ENCODE measurements at regions not wholly inside any gene's neighbourhood (a gene's known extent, or its start where the extent isn't known, plus 50 kb on each side); places are given as distances from the start of the nearest gene placed in this dataset.
"Not testable (repeated sequence)": the region's sequence is repeated elsewhere in the genome, so short reads cannot be mapped to it uniquely, and the experiment has no call there.

- not testable (repeated sequence) for TF ChIP-seq ZNF660 (tag by site-specific recombination; IDR thresholded peaks at IDR 0.05); CTCF (tag by site-specific recombination; IDR thresholded peaks at IDR 0.05); ZNF302 (tag by site-specific recombination; IDR thresholded peaks at IDR 0.05; ENCODE audit: low read depth); ZNF426 (tag by site-specific recombination; IDR thresholded peaks at IDR 0.05); ZBTB11 (tag by site-specific recombination; conservative IDR thresholded peaks at IDR 0.05; ENCODE audit: low read depth); ZBTB7A (tag by site-specific recombination; IDR thresholded peaks at IDR 0.05; ENCODE audit: low read depth); TRIM28 (IDR thresholded peaks at IDR 0.05; ENCODE audit: borderline replicate concordance, low read length); ZNF274 (IDR thresholded peaks at IDR 0.05; ENCODE audit: low read length); ZNF274 (tag by site-specific recombination; IDR thresholded peaks at IDR 0.05; ENCODE audit: borderline replicate concordance); ZNF677 (tag by site-specific recombination; IDR thresholded peaks at IDR 0.05); MYNN (tag by site-specific recombination; IDR thresholded peaks at IDR 0.05; ENCODE audit: borderline replicate concordance); ZNF473 (tag by site-specific recombination; IDR thresholded peaks at IDR 0.05); HOXA7 (CRISPR knock-in tag; IDR thresholded peaks at IDR 0.05; ENCODE audit: borderline replicate concordance)
- TF ChIP-seq, protein P1, sequence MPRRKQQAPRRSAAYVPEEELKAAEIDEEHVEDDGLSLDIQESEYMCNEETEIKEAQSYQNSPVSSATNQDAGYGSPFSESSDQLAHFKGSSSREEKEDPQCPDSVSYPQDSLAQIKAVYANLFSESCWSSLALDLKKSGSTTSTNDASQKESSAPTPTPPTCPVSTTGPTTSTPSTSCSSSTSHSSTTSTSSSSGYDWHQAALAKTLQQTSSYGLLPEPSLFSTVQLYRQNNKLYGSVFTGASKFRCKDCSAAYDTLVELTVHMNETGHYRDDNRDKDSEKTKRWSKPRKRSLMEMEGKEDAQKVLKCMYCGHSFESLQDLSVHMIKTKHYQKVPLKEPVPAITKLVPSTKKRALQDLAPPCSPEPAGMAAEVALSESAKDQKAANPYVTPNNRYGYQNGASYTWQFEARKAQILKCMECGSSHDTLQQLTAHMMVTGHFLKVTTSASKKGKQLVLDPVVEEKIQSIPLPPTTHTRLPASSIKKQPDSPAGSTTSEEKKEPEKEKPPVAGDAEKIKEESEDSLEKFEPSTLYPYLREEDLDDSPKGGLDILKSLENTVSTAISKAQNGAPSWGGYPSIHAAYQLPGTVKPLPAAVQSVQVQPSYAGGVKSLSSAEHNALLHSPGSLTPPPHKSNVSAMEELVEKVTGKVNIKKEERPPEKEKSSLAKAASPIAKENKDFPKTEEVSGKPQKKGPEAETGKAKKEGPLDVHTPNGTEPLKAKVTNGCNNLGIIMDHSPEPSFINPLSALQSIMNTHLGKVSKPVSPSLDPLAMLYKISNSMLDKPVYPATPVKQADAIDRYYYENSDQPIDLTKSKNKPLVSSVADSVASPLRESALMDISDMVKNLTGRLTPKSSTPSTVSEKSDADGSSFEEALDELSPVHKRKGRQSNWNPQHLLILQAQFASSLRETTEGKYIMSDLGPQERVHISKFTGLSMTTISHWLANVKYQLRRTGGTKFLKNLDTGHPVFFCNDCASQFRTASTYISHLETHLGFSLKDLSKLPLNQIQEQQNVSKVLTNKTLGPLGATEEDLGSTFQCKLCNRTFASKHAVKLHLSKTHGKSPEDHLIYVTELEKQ (tag by site-specific recombination; IDR thresholded peaks at IDR 0.05; ENCODE audit: borderline replicate concordance): not testable (repeated sequence)
Measured at GRCh38 chr16:70026165-70026854, 75.2 kb downstream of the CLEC18A start.
